Spleen (tissue), 7 donors: ENCODE measurements at regions not wholly inside any gene's neighbourhood (a gene's known extent, or its start where the extent isn't known, plus 50 kb on each side); places are given as distances from the start of the nearest gene placed in this dataset.

Experiments used
- POLR2A ChIP-seq, 3 donors: fragments of 450-650 bp; IDR thresholded peaks; one replicate each; pipeline ENCODE4 v1.5.1; 2017; ENCODE audit warnings: antibody characterized with exemption in 3 of 3, mild to moderate bottlenecking in 1 of 3
- POLR2AphosphoS5 ChIP-seq, 3 donors: sonication (generic); formaldehyde crosslinking; IDR thresholded peaks; one replicate each; pipeline ENCODE4 v1.5.1; 2017; ENCODE audit warnings: antibody characterized with exemption in 3 of 3
- TF ChIP-seq, protein P1 (sequence below), 11 experiments: fragments of 200-600 bp in 7 of 11; fragments of 450-650 bp in 4 of 11; sonication (generic) in 4 of 11; IDR thresholded peaks in 8 of 11; conservative IDR thresholded peaks in 3 of 11; 1 replicate in 7 of 11; 2 replicates in 4 of 11; pipeline versions ENCODE4 v1.4.0 to v1.8.0; 2016 to 2021; ENCODE audit warnings: antibody characterized with exemption in 11 of 11, inconsistent platforms in 4 of 11, mild to moderate bottlenecking in 1 of 11
- donor health status: DM: no; HTN: no; CAD: no; lungs with moderate emphysema.
- donor health status: DM: no; HTN: no; CAD: no.
- donor health status: DM: no; HTN: no; CAD: no.

DNA sequence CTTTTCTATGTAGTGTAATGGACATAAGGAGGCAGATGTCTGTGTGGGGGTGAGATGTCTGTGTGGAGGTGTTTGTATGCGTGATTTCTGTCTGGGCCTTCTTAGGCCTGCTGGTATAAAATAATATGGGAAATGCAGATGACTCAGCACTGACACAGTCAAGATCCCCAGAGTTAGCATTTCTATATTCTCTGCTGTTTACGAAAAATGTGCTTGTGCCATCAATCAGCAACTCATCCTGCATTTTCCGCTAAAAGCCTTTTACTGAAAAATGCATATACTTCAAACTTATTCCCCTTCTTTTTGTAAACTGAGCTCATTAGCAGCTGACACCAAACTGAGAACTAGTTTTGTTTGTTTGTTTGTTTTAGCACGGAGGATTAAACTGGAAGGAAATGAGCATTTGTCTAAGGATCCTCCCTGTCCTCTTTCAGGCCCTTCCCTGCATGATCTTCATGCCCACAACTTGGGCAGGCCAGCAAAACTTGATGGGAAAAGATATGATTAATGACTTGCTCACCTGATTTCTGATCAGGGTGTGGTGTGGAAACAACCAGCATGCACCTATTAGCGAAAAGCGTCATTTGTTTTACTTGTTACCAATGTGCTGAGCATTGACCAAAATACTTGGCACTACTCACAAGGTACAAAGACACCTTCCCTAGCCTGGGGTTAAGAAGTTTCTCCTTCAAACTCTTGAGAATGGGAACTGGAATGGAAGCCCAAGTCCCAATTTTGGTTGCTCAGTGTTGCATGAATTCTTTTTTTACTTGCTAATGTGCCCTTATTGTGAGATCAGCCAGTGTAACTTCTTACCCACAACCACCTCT lies 77.4 kb downstream of the NDUFS5 start:
- TF ChIP-seq, protein P1, sequence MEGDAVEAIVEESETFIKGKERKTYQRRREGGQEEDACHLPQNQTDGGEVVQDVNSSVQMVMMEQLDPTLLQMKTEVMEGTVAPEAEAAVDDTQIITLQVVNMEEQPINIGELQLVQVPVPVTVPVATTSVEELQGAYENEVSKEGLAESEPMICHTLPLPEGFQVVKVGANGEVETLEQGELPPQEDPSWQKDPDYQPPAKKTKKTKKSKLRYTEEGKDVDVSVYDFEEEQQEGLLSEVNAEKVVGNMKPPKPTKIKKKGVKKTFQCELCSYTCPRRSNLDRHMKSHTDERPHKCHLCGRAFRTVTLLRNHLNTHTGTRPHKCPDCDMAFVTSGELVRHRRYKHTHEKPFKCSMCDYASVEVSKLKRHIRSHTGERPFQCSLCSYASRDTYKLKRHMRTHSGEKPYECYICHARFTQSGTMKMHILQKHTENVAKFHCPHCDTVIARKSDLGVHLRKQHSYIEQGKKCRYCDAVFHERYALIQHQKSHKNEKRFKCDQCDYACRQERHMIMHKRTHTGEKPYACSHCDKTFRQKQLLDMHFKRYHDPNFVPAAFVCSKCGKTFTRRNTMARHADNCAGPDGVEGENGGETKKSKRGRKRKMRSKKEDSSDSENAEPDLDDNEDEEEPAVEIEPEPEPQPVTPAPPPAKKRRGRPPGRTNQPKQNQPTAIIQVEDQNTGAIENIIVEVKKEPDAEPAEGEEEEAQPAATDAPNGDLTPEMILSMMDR (IDR thresholded peaks at IDR 0.05 in 8 of 11, conservative IDR thresholded peaks at IDR 0.05 in 3 of 11): no peak
- TF ChIP-seq POLR2AphosphoS5 (IDR thresholded peaks at IDR 0.05) (no peak), POLR2A (IDR thresholded peaks at IDR 0.05) (no peak)
